ENCODE measurements at regions not wholly inside any gene's neighbourhood (a gene's known extent, or its start where the extent isn't known, plus 50 kb on each side); places are given as distances from the start of the nearest gene placed in this dataset.

DNA sequence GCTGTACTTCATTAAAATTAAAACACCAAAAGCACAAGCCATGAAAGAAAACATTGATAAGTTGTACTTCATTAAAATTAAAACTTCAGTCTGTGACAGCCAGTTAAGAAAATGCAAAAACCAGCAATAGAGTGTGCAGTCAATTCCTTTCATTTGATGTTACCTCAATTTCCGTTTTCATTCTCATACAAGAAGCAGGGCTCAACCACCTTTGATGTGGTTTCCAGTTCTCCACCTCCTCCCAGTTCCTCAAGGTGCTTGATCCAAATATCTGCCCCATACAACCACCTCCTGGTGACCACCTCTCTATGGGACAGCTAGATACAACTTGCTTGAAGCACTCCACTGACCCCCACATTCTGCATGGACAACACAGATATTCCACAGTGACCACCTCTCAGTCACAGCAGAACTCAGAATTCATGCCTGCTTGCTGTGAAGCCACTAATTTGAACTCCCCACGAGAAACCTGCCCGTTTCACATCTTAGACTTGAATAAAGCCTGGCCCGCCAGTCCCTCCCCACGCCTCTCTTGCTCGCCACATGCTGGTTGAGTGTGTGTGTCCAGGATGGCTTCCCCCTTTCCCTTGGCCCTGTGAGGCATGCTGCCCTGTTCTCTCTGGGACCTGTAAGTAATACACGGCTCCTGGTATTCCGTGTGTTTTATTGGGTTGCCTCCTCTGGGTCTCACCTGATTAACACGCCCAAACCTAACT, 66.1 kb downstream of the FAM50B start:
- TF ChIP-seq, protein P1, sequence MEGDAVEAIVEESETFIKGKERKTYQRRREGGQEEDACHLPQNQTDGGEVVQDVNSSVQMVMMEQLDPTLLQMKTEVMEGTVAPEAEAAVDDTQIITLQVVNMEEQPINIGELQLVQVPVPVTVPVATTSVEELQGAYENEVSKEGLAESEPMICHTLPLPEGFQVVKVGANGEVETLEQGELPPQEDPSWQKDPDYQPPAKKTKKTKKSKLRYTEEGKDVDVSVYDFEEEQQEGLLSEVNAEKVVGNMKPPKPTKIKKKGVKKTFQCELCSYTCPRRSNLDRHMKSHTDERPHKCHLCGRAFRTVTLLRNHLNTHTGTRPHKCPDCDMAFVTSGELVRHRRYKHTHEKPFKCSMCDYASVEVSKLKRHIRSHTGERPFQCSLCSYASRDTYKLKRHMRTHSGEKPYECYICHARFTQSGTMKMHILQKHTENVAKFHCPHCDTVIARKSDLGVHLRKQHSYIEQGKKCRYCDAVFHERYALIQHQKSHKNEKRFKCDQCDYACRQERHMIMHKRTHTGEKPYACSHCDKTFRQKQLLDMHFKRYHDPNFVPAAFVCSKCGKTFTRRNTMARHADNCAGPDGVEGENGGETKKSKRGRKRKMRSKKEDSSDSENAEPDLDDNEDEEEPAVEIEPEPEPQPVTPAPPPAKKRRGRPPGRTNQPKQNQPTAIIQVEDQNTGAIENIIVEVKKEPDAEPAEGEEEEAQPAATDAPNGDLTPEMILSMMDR (conservative IDR thresholded peaks at IDR 0.05; ENCODE audit: low read length), result no peak
- TF ChIP-seq EZH2phosphoT487 (IDR thresholded peaks at IDR 0.05; ENCODE audit: borderline replicate concordance), result no peak; the same call in 1 of the 2 replicates
